ENCODE measurements at regions not wholly inside any gene's neighbourhood (a gene's known extent, or its start where the extent isn't known, plus 50 kb on each side); places are given as distances from the start of the nearest gene placed in this dataset.
"Not testable (repeated sequence)": the region's sequence is repeated elsewhere in the genome, so short reads cannot be mapped to it uniquely, and the experiment has no call there.

- Histone ChIP-seq H3K9ac (ENCODE audit: extremely low read depth, low read length, poor library complexity, severe bottlenecking) (no peak overlapping the region), H3K4me3 (ENCODE audit: low read length) (no peak overlapping the region), H3K36me3 (ENCODE audit: control insufficient read depth, insufficient read depth, low read length) (no peaks in the 10 kb centered on the region), H3K9me3 (ENCODE audit: control insufficient read depth, low read length) (no peaks in the 10 kb centered on the region), H3K4me1 (ENCODE audit: control insufficient read depth, insufficient read depth, low read length) (peaks cover 3% of the 10 kb centered on the region), H3K27me3 (ENCODE audit: control insufficient read depth, insufficient read depth, low read length, poor library complexity, severe bottlenecking) (peaks cover 39% of the 10 kb centered on the region), H3K27ac (ENCODE audit: low read depth, low read length) (no peak overlapping the region)
- WGBS, 2 experiments (ENCODE audit: insufficient coverage in 1 of 2, insufficient read length in 1 of 2), result 74 to 100% methylated on average over 2 to 6 of the region's 6 CpGs
- TF ChIP-seq, protein P1, sequence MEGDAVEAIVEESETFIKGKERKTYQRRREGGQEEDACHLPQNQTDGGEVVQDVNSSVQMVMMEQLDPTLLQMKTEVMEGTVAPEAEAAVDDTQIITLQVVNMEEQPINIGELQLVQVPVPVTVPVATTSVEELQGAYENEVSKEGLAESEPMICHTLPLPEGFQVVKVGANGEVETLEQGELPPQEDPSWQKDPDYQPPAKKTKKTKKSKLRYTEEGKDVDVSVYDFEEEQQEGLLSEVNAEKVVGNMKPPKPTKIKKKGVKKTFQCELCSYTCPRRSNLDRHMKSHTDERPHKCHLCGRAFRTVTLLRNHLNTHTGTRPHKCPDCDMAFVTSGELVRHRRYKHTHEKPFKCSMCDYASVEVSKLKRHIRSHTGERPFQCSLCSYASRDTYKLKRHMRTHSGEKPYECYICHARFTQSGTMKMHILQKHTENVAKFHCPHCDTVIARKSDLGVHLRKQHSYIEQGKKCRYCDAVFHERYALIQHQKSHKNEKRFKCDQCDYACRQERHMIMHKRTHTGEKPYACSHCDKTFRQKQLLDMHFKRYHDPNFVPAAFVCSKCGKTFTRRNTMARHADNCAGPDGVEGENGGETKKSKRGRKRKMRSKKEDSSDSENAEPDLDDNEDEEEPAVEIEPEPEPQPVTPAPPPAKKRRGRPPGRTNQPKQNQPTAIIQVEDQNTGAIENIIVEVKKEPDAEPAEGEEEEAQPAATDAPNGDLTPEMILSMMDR (conservative IDR thresholded peaks at IDR 0.05), result no peak
- peaks cover 16% of the 10 kb centered on the region for H3K9me3 Mint-ChIP-seq
- peaks cover 10% of the 10 kb centered on the region for H3K4me1 Mint-ChIP-seq
- H3K27me3 Mint-ChIP-seq (ENCODE audit: insufficient read depth), result peaks cover 72% of the 10 kb centered on the region
- no peak overlapping the region for H3K27ac Mint-ChIP-seq
- peak; percentile 87 for DNase-seq
- no peak overlapping the region for H3K4me3 Mint-ChIP-seq
- no peaks in the 10 kb centered on the region for H3K36me3 Mint-ChIP-seq (ENCODE audit: low read depth)
These were observed 189.3 kb downstream of the EDEM1 start for GRCh38 chr3:5376761-5377160.

- peaks cover 60% of the 10 kb centered on the region for H3K27me3 Mint-ChIP-seq (ENCODE audit: insufficient read depth)
- DNase-seq; H3K36me3 ChIP-seq (ENCODE audit: control insufficient read depth, insufficient read depth, low read length); H3K4me1 ChIP-seq (ENCODE audit: control insufficient read depth, insufficient read depth, low read length); H3K27ac ChIP-seq (ENCODE audit: low read depth, low read length); H3K27ac Mint-ChIP-seq; H3K4me3 Mint-ChIP-seq; H3K4me3 ChIP-seq (ENCODE audit: low read length); H3K9ac ChIP-seq (ENCODE audit: extremely low read depth, low read length, poor library complexity, severe bottlenecking); H3K9me3 ChIP-seq (ENCODE audit: control insufficient read depth, low read length); H3K36me3 Mint-ChIP-seq (ENCODE audit: low read depth): not testable (repeated sequence)
- H3K9me3 Mint-ChIP-seq, result peaks cover 12% of the 10 kb centered on the region
- H3K27me3 ChIP-seq (ENCODE audit: control insufficient read depth, insufficient read depth, low read length, poor library complexity, severe bottlenecking), result peaks cover 22% of the 10 kb centered on the region
- H3K4me1 Mint-ChIP-seq, result peaks cover 10% of the 10 kb centered on the region
- 99 to 100% methylated on average over 2 to 3 of the region's 3 CpGs for WGBS, 2 experiments (ENCODE audit: insufficient coverage in 1 of 2, insufficient read length in 1 of 2)
These were observed 191.8 kb downstream of the EDEM1 start for GRCh38 chr3:5379266-5379665.

DNA sequence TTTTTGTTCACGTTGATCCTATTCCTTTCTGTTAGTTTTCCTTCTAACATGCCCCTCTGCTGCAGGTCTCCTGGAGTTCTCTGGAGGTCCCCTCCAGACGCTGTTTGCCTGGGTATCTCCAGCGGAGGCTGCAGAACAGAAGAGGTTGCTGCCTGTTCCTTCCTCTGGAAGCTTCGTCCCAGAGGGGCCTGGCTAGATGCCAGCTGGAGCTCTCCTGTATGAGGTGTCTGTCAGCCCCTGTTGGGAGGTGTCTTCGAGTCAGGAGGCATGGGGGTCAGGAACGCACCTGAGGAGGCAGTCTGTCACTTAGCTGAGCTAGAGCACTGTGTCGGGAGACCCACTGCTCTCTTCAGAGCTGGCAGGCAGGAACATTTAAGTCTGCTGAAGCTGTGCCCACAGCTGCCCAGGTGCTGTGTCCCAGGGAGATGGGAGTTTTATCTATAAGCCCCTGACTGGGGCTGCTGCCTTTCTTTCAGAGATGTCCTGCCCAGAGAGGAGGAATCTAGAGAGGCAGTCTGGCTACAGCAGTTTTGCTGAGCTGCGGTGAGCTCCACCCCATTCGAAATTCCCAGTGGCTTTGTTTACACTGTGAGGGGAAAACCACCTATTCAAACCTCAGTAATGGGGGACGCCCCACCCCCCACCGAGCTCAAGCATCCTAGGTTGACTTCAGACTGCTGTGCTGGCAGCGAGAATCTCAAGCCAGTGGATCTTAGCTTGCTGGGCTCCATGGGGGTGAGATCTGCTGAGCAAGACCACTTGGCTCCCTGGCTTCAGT lies 196.2 kb downstream of the EDEM1 start:
- not testable (repeated sequence) for H3K4me1 Mint-ChIP-seq, H3K27ac Mint-ChIP-seq
- WGBS, 2 experiments (ENCODE audit: insufficient coverage in 1 of 2, insufficient read length in 1 of 2), result 77 to 87% methylated on average over 7 to 12 of the region's 12 CpGs

GRCh38 chr3:5384557-5385236 lies 197.2 kb downstream of the EDEM1 start:
- no peak overlapping the region for H3K4me3 Mint-ChIP-seq
- H3K27me3 Mint-ChIP-seq (ENCODE audit: insufficient read depth), result peaks cover 32% of the 10 kb centered on the region
- no peaks in the 10 kb centered on the region for H3K36me3 Mint-ChIP-seq (ENCODE audit: low read depth)
- TF ChIP-seq, protein P1 (conservative IDR thresholded peaks at IDR 0.05), result no peak
- H3K9me3 Mint-ChIP-seq, result peaks cover 7% of the 10 kb centered on the region
- no peak for DNase-seq
- Histone ChIP-seq H3K4me3 (ENCODE audit: low read length) (no peak overlapping the region), H3K9ac (ENCODE audit: extremely low read depth, low read length, poor library complexity, severe bottlenecking) (no peak overlapping the region), H3K27ac (ENCODE audit: low read depth, low read length) (no peak overlapping the region), H3K36me3 (ENCODE audit: control insufficient read depth, insufficient read depth, low read length) (no peaks in the 10 kb centered on the region), H3K4me1 (ENCODE audit: control insufficient read depth, insufficient read depth, low read length) (no peaks in the 10 kb centered on the region), H3K27me3 (ENCODE audit: control insufficient read depth, insufficient read depth, low read length, poor library complexity, severe bottlenecking) (no peaks in the 10 kb centered on the region), H3K9me3 (ENCODE audit: control insufficient read depth, low read length) (no peaks in the 10 kb centered on the region)
- H3K4me1 Mint-ChIP-seq, result peaks cover 5% of the 10 kb centered on the region
- WGBS, 2 experiments (ENCODE audit: insufficient coverage in 1 of 2, insufficient read length in 1 of 2), result 87 to 100% methylated on average over 4 to 7 of the region's 7 CpGs
- H3K27ac Mint-ChIP-seq, result no peak overlapping the region

More for the DNA sequence above, 196.2 kb downstream of the EDEM1 start:
- H3K9me3 ChIP-seq (ENCODE audit: control insufficient read depth, low read length); H3K4me3 ChIP-seq (ENCODE audit: low read length); H3K27ac ChIP-seq (ENCODE audit: low read depth, low read length); H3K36me3 ChIP-seq (ENCODE audit: control insufficient read depth, insufficient read depth, low read length); H3K4me3 Mint-ChIP-seq; H3K27me3 ChIP-seq (ENCODE audit: control insufficient read depth, insufficient read depth, low read length, poor library complexity, severe bottlenecking); H3K4me1 ChIP-seq (ENCODE audit: control insufficient read depth, insufficient read depth, low read length); H3K9ac ChIP-seq (ENCODE audit: extremely low read depth, low read length, poor library complexity, severe bottlenecking); H3K36me3 Mint-ChIP-seq (ENCODE audit: low read depth): not testable (repeated sequence)
- Mint-ChIP-seq H3K27me3 (ENCODE audit: insufficient read depth) (peaks cover 35% of the 10 kb centered on the region), H3K9me3 (peaks cover 12% of the 10 kb centered on the region)
- peak; percentile 54 for DNase-seq

All from endodermal cell (in vitro differentiated cells).